ENCODE measurements at regions not wholly inside any gene's neighbourhood (a gene's known extent, or its start where the extent isn't known, plus 50 kb on each side); places are given as distances from the start of the nearest gene placed in this dataset.

DNA sequence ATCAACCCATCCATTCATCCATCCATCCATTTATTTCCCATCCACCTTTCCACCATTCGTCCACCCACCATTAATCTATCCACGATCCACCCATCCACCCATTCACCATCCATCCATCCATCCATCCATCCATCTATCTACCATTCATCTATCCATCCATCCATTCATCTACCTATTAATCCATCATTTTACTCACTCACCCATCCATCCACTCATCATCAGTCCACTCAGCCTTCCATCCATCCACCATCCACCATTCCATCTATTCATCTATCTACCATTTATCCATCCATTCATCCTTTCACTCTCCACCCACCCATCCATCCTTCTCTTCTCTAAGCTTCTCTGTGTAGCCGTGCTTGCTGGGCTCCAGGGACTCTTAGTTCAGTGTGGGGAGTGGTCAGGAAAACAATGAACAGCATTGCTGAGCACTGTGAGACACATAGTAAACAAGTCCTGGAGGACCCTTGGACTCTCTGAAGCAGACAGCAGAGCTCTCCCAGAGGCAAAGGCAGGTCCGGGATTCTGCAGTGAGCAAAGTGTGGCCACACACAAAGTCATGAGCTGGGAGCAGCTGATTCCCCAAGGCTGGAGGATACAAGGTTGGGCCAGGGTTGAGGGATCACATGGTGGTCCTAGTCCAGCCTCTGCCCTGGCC lies 642.2 kb downstream of the BRD1 start:
- TF ChIP-seq, protein P1, sequence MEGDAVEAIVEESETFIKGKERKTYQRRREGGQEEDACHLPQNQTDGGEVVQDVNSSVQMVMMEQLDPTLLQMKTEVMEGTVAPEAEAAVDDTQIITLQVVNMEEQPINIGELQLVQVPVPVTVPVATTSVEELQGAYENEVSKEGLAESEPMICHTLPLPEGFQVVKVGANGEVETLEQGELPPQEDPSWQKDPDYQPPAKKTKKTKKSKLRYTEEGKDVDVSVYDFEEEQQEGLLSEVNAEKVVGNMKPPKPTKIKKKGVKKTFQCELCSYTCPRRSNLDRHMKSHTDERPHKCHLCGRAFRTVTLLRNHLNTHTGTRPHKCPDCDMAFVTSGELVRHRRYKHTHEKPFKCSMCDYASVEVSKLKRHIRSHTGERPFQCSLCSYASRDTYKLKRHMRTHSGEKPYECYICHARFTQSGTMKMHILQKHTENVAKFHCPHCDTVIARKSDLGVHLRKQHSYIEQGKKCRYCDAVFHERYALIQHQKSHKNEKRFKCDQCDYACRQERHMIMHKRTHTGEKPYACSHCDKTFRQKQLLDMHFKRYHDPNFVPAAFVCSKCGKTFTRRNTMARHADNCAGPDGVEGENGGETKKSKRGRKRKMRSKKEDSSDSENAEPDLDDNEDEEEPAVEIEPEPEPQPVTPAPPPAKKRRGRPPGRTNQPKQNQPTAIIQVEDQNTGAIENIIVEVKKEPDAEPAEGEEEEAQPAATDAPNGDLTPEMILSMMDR (IDR thresholded peaks at IDR 0.05): no peak
- TF ChIP-seq ZFX (IDR thresholded peaks at IDR 0.05; ENCODE audit: borderline replicate concordance): no peak
